K562 (cell line): ENCODE measurements at regions not wholly inside any gene's neighbourhood (a gene's known extent, or its start where the extent isn't known, plus 50 kb on each side); places are given as distances from the start of the nearest gene placed in this dataset.
"Not testable (repeated sequence)": the region's sequence is repeated elsewhere in the genome, so short reads cannot be mapped to it uniquely, and the experiment has no call there.

ENCODE experiments used
- ATAC-seq: fragments of 200-7000 bp; cut with Tn5 transposase; 3 replicates; pipeline ENCODE4 v1.9.1; 2020; ENCODE audit warnings: moderate library complexity
- BruUV-seq: library from RNA; stranded (reverse); fragments of 400-500 nt; replicated peaks from 2 replicates; lab custom pipeline; 2021; lab: Mats Ljungman, UMichigan
- CTCF ChIA-PET: fragments of 300-600 bp; formaldehyde crosslinking; extraction: SDS; loops from one replicate; lab custom pipeline; 2021; ENCODE audit warnings: low intra/inter-chr PET ratio; lab: Yijun Ruan, JAX
- POLR2A ChIA-PET: fragments of 300-600, 350-650 bp; sonication (Branson Sonifier 250); formaldehyde crosslinking; extraction: SDS; loops from one replicate; lab custom pipeline; 2021; ENCODE audit warnings: antibody characterized with exemption, inconsistent platforms; lab: Yijun Ruan, JAX
- DNase-seq, 4 experiments: peaks; one replicate each; pipeline versions ENCODE4 v3.0.0 to v3.0.0-alpha.2; 2011 to 2018; ENCODE audit warnings: low spot score in 3 of 4, mixed read lengths in 3 of 4; ENCODE audit errors: extremely low read depth in 1 of 4
- FAIRE-seq: peaks from 2 replicates; lab custom pipeline; 2011; peaks lifted over from hg19 to GRCh38; lab: Jason Lieb, UNC
- H2AFZ ChIP-seq: 2 replicates; pipeline ENCODE4 v1.6.0; 2011; ENCODE audit warnings: low read depth, low read length, control low read depth, inconsistent platforms
- H3K27ac ChIP-seq: fragments of 200-600 bp; 3 replicates; pipeline ENCODE4 v1.8.0; 2011; ENCODE audit warnings: low read depth, mild to moderate bottlenecking, control low read depth, inconsistent platforms, low read length, moderate library complexity, mixed read lengths; ENCODE audit errors: extremely low read depth
- H3K27me3 ChIP-seq, 2 experiments: fragments of 300-600 bp in 1 of 2; 2 replicates in 1 of 2; 3 replicates in 1 of 2; pipeline versions ENCODE4 v1.6.0 to v1.8.0; 2011; ENCODE audit warnings: inconsistent platforms in 2 of 2, low read length in 2 of 2, mild to moderate bottlenecking in 1 of 2, mixed read lengths in 1 of 2, moderate library complexity in 1 of 2; ENCODE audit not compliant: control insufficient read depth in 2 of 2, insufficient read depth in 2 of 2
- H3K36me3 ChIP-seq: fragments of 300-600 bp; 3 replicates; pipeline ENCODE4 v1.8.0; 2011; ENCODE audit warnings: mild to moderate bottlenecking, low read length, inconsistent platforms; ENCODE audit not compliant: control insufficient read depth, insufficient read depth
- H3K4me1 ChIP-seq, 2 experiments: fragments of 200-600 bp in 1 of 2; replicated peaks in 1 of 2; 2 replicates in 1 of 2; 3 replicates in 1 of 2; pipeline versions ENCODE4 v1.5.1 to v1.8.0; 2011; ENCODE audit warnings: inconsistent platforms in 2 of 2, low read length in 2 of 2, mild to moderate bottlenecking in 1 of 2, mixed read lengths in 1 of 2, moderate library complexity in 1 of 2; ENCODE audit not compliant: control insufficient read depth in 2 of 2, insufficient read depth in 2 of 2
- H3K4me2 ChIP-seq: 2 replicates; pipeline ENCODE4 v1.6.1; 2011; ENCODE audit warnings: low read length, control low read depth, inconsistent platforms, mixed read lengths; ENCODE audit not compliant: insufficient read depth
- H3K4me3 ChIP-seq: fragments of 200-600 bp; sonication (generic), shearing (Covaris generic); 2 replicates; pipeline ENCODE4 v1.5.1; 2016; ENCODE audit warnings: control low read depth, inconsistent platforms
- H3K79me2 ChIP-seq: fragments of 200-600 bp; 3 replicates; pipeline ENCODE4 v1.8.0; 2011; ENCODE audit warnings: low read length, inconsistent platforms; ENCODE audit not compliant: control insufficient read depth, insufficient read depth
- H3K9ac ChIP-seq, 2 experiments: 2 replicates each; pipeline versions ENCODE4 v1.6.0 to v1.6.1; 2011; ENCODE audit warnings: low read depth in 2 of 2, low read length in 2 of 2, control low read depth in 1 of 2, inconsistent platforms in 1 of 2, mild to moderate bottlenecking in 1 of 2, mixed read lengths in 1 of 2; ENCODE audit not compliant: insufficient read depth in 1 of 2
- H3K9me1 ChIP-seq: one replicate; pipeline ENCODE4 v1.6.0; 2011; ENCODE audit warnings: inconsistent platforms, mild to moderate bottlenecking, low read length, moderate library complexity; ENCODE audit not compliant: control insufficient read depth, insufficient read depth
- H3K9me3 ChIP-seq: replicated peaks from 2 replicates; pipeline ENCODE4 v1.5.1; 2011; ENCODE audit warnings: low read depth, low read length, inconsistent platforms; ENCODE audit not compliant: control insufficient read depth, insufficient read depth
- H4K20me1 ChIP-seq: replicated peaks from 2 replicates; pipeline ENCODE4 v1.6.1; 2011; ENCODE audit warnings: low read length, inconsistent platforms, mixed read lengths; ENCODE audit not compliant: control insufficient read depth, insufficient read depth
- ZNF354B ChIP-seq: fragments of 250-450 bp; sonication (Bioruptor Pico); IDR thresholded peaks from 2 replicates; pipeline ENCODE4 v1.4.0; 2020
- ZNF507 ChIP-seq: conservative IDR thresholded peaks from 2 replicates; pipeline ENCODE4 v1.6.1; 2017; ENCODE audit warnings: missing genetic modification characterization, missing compliant biosample characterization
- WGBS: fragments of 100-300 bp; shearing (Covaris generic); methylation state at CpG from one replicate; pipeline ENCODE4 v1.1.6; 2016; ENCODE audit warnings: low coverage, mixed read lengths; ENCODE audit not compliant: insufficient coverage; ENCODE audit errors: missing lambda C conversion rate; 5-methylcytosine and 5-hydroxymethylcytosine counted together
- in situ Hi-C: fragments of 300-500 bp; cut with MboI; formaldehyde crosslinking; loops from 4 replicates; pipeline ENCODE4 v1.15.0; 2018; ENCODE audit warnings: inconsistent platforms, mixed read lengths
- intact Hi-C: fragments of 100-400 bp; cut with micrococcal nuclease; formaldehyde crosslinking; loops from 2 replicates; pipeline ENCODE4 v1.14.2; 2022

DNA sequence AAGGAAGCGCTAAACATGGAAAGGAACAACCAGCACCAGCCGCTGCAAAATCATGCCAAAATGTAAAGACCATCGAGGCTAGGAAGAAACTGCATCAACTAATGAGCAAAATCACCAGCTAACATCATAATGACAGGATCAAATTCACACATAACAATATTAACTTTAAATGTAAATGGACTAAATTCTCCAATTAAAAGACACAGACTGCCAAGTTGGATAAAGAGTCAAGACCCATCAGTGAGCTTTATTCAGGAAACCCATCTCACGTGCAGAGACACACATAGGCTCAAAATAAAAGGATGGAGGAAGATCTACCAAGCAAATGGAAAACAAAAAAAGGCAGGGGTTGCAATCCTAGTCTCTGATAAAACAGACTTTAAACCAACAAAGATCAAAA is 49.9 kb upstream of the KCNQ5 start:
- CTCF ChIA-PET, intact Hi-C loops, H3K9ac ChIP-seq, ATAC-seq, H3K9me1 ChIP-seq, H3K36me3 ChIP-seq, H4K20me1 ChIP-seq, H3K4me2 ChIP-seq, FAIRE-seq, H3K4me3 ChIP-seq, H2AFZ ChIP-seq, H3K27ac ChIP-seq, H3K9me3 ChIP-seq, POLR2A ChIA-PET, BruUV-seq, H3K4me1 ChIP-seq, H3K27me3 ChIP-seq: not testable (repeated sequence)
- WGBS, result 58% methylated on average over 1 of the region's 4 CpGs
- TF ChIP-seq ZNF354B, result peak; percentile 71; the same call in 1 of the 2 replicates
- TF ChIP-seq ZNF507 (tag), result peak; percentile 93
- TF ChIP-seq, all 486 proteins: peak for 2; not testable (repeated sequence) for 484
- in situ Hi-C loops, H3K79me2 ChIP-seq, DNase-seq: not testable (repeated sequence)
